HG03575 (cell line): ENCODE measurements at regions not wholly inside any gene's neighbourhood (a gene's known extent, or its start where the extent isn't known, plus 50 kb on each side); places are given as distances from the start of the nearest gene placed in this dataset.
"Not testable (repeated sequence)": the region's sequence is repeated elsewhere in the genome, so short reads cannot be mapped to it uniquely, and the experiment has no call there.

ENCODE experiments used
- ATAC-seq: cut with Tn5 transposase; IDR thresholded peaks from one replicate; pipeline ENCODE4 v1.9.1; 2021; ENCODE audit not compliant: unreplicated experiment, insufficient number of reproducible peaks, low FRiP score; ENCODE audit errors: extremely low read depth

- ATAC-seq, result not testable (repeated sequence)
Observed at GRCh38 chr2:242109819-242110218, 240.3 kb downstream of the RTP5 start.

- not testable (repeated sequence) for ATAC-seq
Observed at GRCh38 chr2:242111954-242112353, 242.4 kb downstream of the RTP5 start.

GRCh38 chr2:242113492-242113891, 244.0 kb downstream of the RTP5 start:
- not testable (repeated sequence) for ATAC-seq

- not testable (repeated sequence) for ATAC-seq
Observed at GRCh38 chr2:242116676-242117075, 247.1 kb downstream of the RTP5 start.

- ATAC-seq, result not testable (repeated sequence)
Observed at GRCh38 chr2:242117305-242117704, 247.8 kb downstream of the RTP5 start.

- not testable (repeated sequence) for ATAC-seq
Observed at GRCh38 chr2:242119682-242120081, 250.2 kb downstream of the RTP5 start.

GRCh38 chr2:242130682-242131081, 261.2 kb downstream of the RTP5 start:
- ATAC-seq, result not testable (repeated sequence)

- ATAC-seq, result not testable (repeated sequence)
Observed at GRCh38 chr2:242159921-242160320, 290.4 kb downstream of the RTP5 start.

- ATAC-seq, result not testable (repeated sequence)
Observed at GRCh38 chr2:242165115-242165514, 295.6 kb downstream of the RTP5 start.

- ATAC-seq, result not testable (repeated sequence)
Observed at GRCh38 chr2:242171290-242171689, 301.8 kb downstream of the RTP5 start.
